ENCODE measurements at regions not wholly inside any gene's neighbourhood (a gene's known extent, or its start where the extent isn't known, plus 50 kb on each side); places are given as distances from the start of the nearest gene placed in this dataset.

DNA sequence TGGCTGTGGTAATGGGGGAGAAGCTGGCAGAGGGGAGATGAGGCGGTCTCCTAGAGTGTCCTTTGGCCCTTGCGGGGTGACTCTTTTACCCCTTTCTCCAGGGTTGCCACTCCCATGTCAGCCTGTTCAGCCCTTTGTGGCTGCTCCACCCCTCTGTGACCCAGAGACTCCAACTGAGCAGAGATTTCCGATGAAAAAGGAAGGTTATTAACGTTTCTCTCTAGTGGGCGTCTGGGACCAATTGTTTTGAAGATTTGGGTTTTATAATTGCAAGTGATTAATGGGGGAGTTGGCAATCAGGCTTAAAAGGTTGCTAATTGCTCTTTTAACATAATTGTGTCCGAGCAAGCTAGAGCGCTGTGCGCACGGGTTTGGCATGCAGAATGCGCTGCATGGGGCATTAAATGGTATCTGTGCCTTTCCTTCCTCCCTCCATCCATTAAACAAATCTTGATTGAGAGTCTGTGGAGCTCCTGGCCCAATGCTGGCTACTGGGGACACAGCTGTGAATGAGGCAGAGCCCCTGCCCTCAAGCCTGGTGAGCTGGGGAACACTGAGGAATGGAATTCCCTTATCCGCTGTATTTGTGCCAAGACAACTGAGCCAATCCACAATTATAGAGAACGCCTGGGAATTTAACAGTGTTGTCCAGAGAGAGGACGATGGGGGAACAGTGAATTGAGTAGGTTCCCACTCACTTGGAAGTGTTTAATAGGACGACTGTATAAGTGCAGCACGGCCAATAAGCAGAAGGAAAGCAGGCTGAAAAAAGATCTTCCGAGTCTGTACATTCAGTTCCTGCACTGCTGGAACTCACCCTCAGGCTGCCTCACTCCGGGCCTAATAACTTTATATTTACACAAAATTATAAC is 295.9 kb downstream of the MIAT start:
- TF ChIP-seq CTCF (IDR thresholded peaks at IDR 0.05; ENCODE audit: low read depth, low read length), result no peak
- TF ChIP-seq POLR2A (IDR thresholded peaks at IDR 0.05; ENCODE audit: extremely low read depth, insufficient read length), result no peak
- no peak for TF ChIP-seq MYC (IDR thresholded peaks at IDR 0.05; ENCODE audit: low read depth, low read length)
- TF ChIP-seq, protein P1, sequence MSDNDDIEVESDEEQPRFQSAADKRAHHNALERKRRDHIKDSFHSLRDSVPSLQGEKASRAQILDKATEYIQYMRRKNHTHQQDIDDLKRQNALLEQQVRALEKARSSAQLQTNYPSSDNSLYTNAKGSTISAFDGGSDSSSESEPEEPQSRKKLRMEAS (IDR thresholded peaks at IDR 0.05; ENCODE audit: low read depth, low read length), result no peak

All from NB4 (cell line).